Progenitor cell of endocrine pancreas (in vitro differentiated cells): ENCODE measurements at regions not wholly inside any gene's neighbourhood (a gene's known extent, or its start where the extent isn't known, plus 50 kb on each side); places are given as distances from the start of the nearest gene placed in this dataset.
"Not testable (repeated sequence)": the region's sequence is repeated elsewhere in the genome, so short reads cannot be mapped to it uniquely, and the experiment has no call there.

Experiments
- DNase-seq: peaks from one replicate; pipeline ENCODE4 v3.0.0; 2021; ENCODE audit warnings: low spot score; ENCODE audit not compliant: unreplicated experiment
- H3K27ac Mint-ChIP-seq: 2 replicates; pipeline ENCODE4 v1.8.0; 2021; ENCODE audit warnings: mild to moderate bottlenecking, moderate library complexity, mixed read lengths
- H3K27me3 Mint-ChIP-seq: 2 replicates; pipeline ENCODE4 v1.8.0; 2021; ENCODE audit warnings: mixed read lengths
- H3K36me3 Mint-ChIP-seq: 2 replicates; pipeline ENCODE4 v1.8.0; 2022; ENCODE audit warnings: mixed read lengths; ENCODE audit not compliant: insufficient read depth
- H3K4me1 Mint-ChIP-seq: 2 replicates; pipeline ENCODE4 v1.8.0; 2021; ENCODE audit warnings: low read depth, mixed read lengths
- H3K4me3 Mint-ChIP-seq: 2 replicates; pipeline ENCODE4 v1.8.0; 2021; ENCODE audit warnings: low read depth, mild to moderate bottlenecking, moderate library complexity, mixed read lengths
- H3K9me3 Mint-ChIP-seq: 2 replicates; pipeline ENCODE4 v1.8.0; 2021; ENCODE audit warnings: low read depth, mixed read lengths
- CTCF ChIP-seq: fragments of 200-600 bp; sonication (generic); IDR thresholded peaks from one replicate; pipeline ENCODE4 v1.5.0; 2021; ENCODE audit warnings: antibody characterized with exemption, mild to moderate bottlenecking; ENCODE audit not compliant: unreplicated experiment

GRCh38 chr18:38747153-38747552 is 1181.6 kb upstream of the CELF4 start:
- no peaks in the 10 kb centered on the region for H3K27me3 Mint-ChIP-seq
- no peak overlapping the region for H3K4me3 Mint-ChIP-seq
- DNase-seq: no peak
- H3K9me3 Mint-ChIP-seq: no peaks in the 10 kb centered on the region
- TF ChIP-seq CTCF: no peak
- peaks cover 2% of the 10 kb centered on the region for H3K4me1 Mint-ChIP-seq
- H3K36me3 Mint-ChIP-seq: no peaks in the 10 kb centered on the region
- no peak overlapping the region for H3K27ac Mint-ChIP-seq

- H3K27me3 Mint-ChIP-seq, H3K4me3 Mint-ChIP-seq: not testable (repeated sequence)
- peak overlapping the region; percentile 7 for H3K27ac Mint-ChIP-seq
Measured at GRCh38 chr18:38720181-38720580, 1154.6 kb upstream of the CELF4 start.

GRCh38 chr18:38718365-38718901 is 1152.8 kb upstream of the CELF4 start:
- no peak for DNase-seq
- no peak for TF ChIP-seq CTCF
- no peak overlapping the region for H3K4me3 Mint-ChIP-seq
- H3K27me3 Mint-ChIP-seq: no peaks in the 10 kb centered on the region
- no peaks in the 10 kb centered on the region for H3K36me3 Mint-ChIP-seq
- peaks cover 7% of the 10 kb centered on the region for H3K9me3 Mint-ChIP-seq
- H3K27ac Mint-ChIP-seq: no peak overlapping the region
- H3K4me1 Mint-ChIP-seq: peaks cover 1% of the 10 kb centered on the region

More at GRCh38 chr18:38720181-38720580, 1154.6 kb upstream of the CELF4 start:
- DNase-seq, H3K9me3 Mint-ChIP-seq, H3K36me3 Mint-ChIP-seq, H3K4me1 Mint-ChIP-seq: not testable (repeated sequence)

GRCh38 chr18:38709122-38709521 is 1143.5 kb upstream of the CELF4 start:
- Mint-ChIP-seq H3K4me3 (no peak overlapping the region), H3K4me1 (no peaks in the 10 kb centered on the region), H3K27me3 (no peaks in the 10 kb centered on the region), H3K36me3 (no peaks in the 10 kb centered on the region), H3K27ac (no peak overlapping the region), H3K9me3 (no peaks in the 10 kb centered on the region)
- DNase-seq: no peak
- no peak for TF ChIP-seq CTCF

GRCh38 chr18:38706373-38706772 is 1140.8 kb upstream of the CELF4 start:
- Mint-ChIP-seq H3K4me3 (no peak overlapping the region), H3K4me1 (no peaks in the 10 kb centered on the region), H3K36me3 (no peaks in the 10 kb centered on the region), H3K9me3 (peaks cover 5% of the 10 kb centered on the region), H3K27me3 (no peaks in the 10 kb centered on the region), H3K27ac (no peak overlapping the region)
- TF ChIP-seq CTCF: no peak
- no peak for DNase-seq

- Mint-ChIP-seq H3K9me3 (no peaks in the 10 kb centered on the region), H3K27ac (no peak overlapping the region), H3K36me3 (no peaks in the 10 kb centered on the region), H3K27me3 (no peaks in the 10 kb centered on the region), H3K4me3 (no peak overlapping the region), H3K4me1 (no peaks in the 10 kb centered on the region)
- TF ChIP-seq CTCF: no peak
- DNase-seq: no peak
Measured at GRCh38 chr18:38698088-38698487, 1132.5 kb upstream of the CELF4 start.
